SK-N-MC (cell line): ENCODE measurements at regions not wholly inside any gene's neighbourhood (a gene's known extent, or its start where the extent isn't known, plus 50 kb on each side); places are given as distances from the start of the nearest gene placed in this dataset.

Experiments used
- DNase-seq: peaks from one replicate; pipeline ENCODE4 v3.0.0-alpha.2; 2011; ENCODE audit warnings: low read depth, low spot score
- H3K27ac ChIP-seq: fragments of 200-600 bp; sonication (generic); 2 replicates; pipeline ENCODE4 v1.5.1; 2016; ENCODE audit warnings: mixed run types
- H3K36me3 ChIP-seq: fragments of 200-600 bp; sonication (generic); 2 replicates; pipeline ENCODE4 v1.6.1; 2017; ENCODE audit warnings: antibody characterized with exemption, low read length, mixed read lengths; ENCODE audit not compliant: insufficient read depth
- H3K4me3 ChIP-seq: fragments of 200-600 bp; sonication (generic); 2 replicates; pipeline ENCODE4 v1.5.1; 2016
- H3K9ac ChIP-seq: fragments of 200-600 bp; sonication (generic); 2 replicates; pipeline ENCODE4 v1.8.0; 2017; ENCODE audit warnings: mixed run types, mixed read lengths; ENCODE audit not compliant: insufficient read length
- H3K9me3 ChIP-seq: fragments of 200-600 bp; sonication (generic); 2 replicates; pipeline ENCODE4 v1.6.1; 2017; ENCODE audit warnings: low read depth, mild to moderate bottlenecking, antibody characterized with exemption, low read length, moderate library complexity, mixed read lengths
- EZH2 ChIP-seq: fragments of 200-600 bp; sonication (generic); IDR thresholded peaks from one replicate; pipeline ENCODE4 v1.6.1; 2017; ENCODE audit warnings: antibody characterized with exemption
- FOXP2 ChIP-seq: optimal IDR thresholded peaks from 2 replicates; pipeline ENCODE3; 2011; ENCODE audit warnings: mild to moderate bottlenecking, moderate library complexity; ENCODE audit not compliant: insufficient read depth; ENCODE audit errors: extremely low read length, control extremely low read depth
- POLR2AphosphoS5 ChIP-seq: IDR thresholded peaks from 2 replicates; pipeline ENCODE4 v1.6.1; 2012; ENCODE audit warnings: mild to moderate bottlenecking, low read depth, low read length, borderline replicate concordance

- no peak overlapping the region for H3K9ac ChIP-seq
- no peak for DNase-seq
- no peak overlapping the region for H3K4me3 ChIP-seq
- H3K36me3 ChIP-seq, result no peaks in the 10 kb centered on the region
- no peaks in the 10 kb centered on the region for H3K9me3 ChIP-seq
- no peak overlapping the region for H3K27ac ChIP-seq
- no peak for TF ChIP-seq FOXP2
- TF ChIP-seq POLR2AphosphoS5, result no peak
- TF ChIP-seq EZH2, result no peak
These were observed 104.9 kb upstream of the SLCO6A1 start for GRCh38 chr5:102603670-102604069.

DNA sequence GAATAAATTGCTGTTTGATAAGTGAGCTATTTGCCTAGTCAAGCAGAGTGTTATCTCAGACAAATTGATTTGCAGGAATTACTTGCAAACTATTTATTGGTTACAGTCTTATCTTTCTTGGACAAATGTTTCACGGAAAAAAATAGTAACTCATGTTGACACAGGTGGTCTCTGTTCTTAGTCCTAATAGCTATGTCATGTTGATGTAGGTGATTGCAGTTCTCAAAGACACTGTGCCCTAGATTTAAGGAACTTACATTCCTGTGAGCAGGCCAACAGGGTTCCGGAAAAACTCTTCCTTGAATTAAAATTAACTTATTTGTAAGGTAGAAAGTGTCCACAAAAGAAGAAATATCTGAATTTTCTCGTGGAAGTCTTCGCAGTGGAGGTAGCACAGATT, 109.6 kb upstream of the SLCO6A1 start:
- Histone ChIP-seq H3K9ac (no peak overlapping the region), H3K4me3 (no peak overlapping the region), H3K36me3 (no peaks in the 10 kb centered on the region), H3K9me3 (no peaks in the 10 kb centered on the region), H3K27ac (no peak overlapping the region)
- no peak for DNase-seq
- TF ChIP-seq FOXP2 (no peak), EZH2 (no peak), POLR2AphosphoS5 (no peak)

GRCh38 chr5:102611312-102611711, 112.5 kb upstream of the SLCO6A1 start:
- Histone ChIP-seq H3K27ac (no peak overlapping the region), H3K9me3 (no peaks in the 10 kb centered on the region), H3K4me3 (no peak overlapping the region), H3K36me3 (no peaks in the 10 kb centered on the region), H3K9ac (no peak overlapping the region)
- TF ChIP-seq EZH2 (no peak), FOXP2 (no peak), POLR2AphosphoS5 (no peak)
- no peak for DNase-seq

GRCh38 chr5:102613661-102614060, 114.9 kb upstream of the SLCO6A1 start:
- H3K9ac ChIP-seq, result no peak overlapping the region
- H3K4me3 ChIP-seq, result no peak overlapping the region
- H3K27ac ChIP-seq, result no peak overlapping the region
- no peak for DNase-seq
- TF ChIP-seq POLR2AphosphoS5 (no peak), EZH2 (no peak), FOXP2 (no peak)
- no peaks in the 10 kb centered on the region for H3K36me3 ChIP-seq
- H3K9me3 ChIP-seq, result no peaks in the 10 kb centered on the region

GRCh38 chr5:102617191-102618187, 118.7 kb upstream of the SLCO6A1 start:
- Histone ChIP-seq H3K9me3 (no peaks in the 10 kb centered on the region), H3K27ac (no peak overlapping the region), H3K9ac (no peak overlapping the region), H3K36me3 (no peaks in the 10 kb centered on the region), H3K4me3 (no peak overlapping the region)
- TF ChIP-seq FOXP2 (no peak), POLR2AphosphoS5 (no peak), EZH2 (no peak)
- no peak for DNase-seq

DNA sequence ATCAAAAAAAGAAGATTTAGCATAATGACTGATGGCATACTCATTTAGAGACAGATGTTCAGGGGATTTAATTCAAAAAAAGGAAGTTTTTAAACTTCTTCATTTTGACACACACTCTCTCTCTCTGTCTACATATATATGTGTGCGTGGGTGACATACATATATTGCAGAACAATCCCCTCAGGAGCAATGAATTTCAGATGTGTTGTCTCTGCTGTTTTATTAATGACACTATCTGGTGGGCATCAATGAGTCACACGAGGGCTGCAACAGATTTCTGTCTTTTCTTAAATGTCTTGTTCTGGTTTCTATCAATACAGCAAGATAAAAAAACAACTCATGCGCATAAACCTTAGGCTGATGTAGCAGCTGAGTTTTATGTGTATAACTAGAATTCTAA, 123.5 kb upstream of the SLCO6A1 start:
- Histone ChIP-seq H3K9me3 (no peaks in the 10 kb centered on the region), H3K9ac (no peak overlapping the region), H3K4me3 (no peak overlapping the region), H3K36me3 (no peaks in the 10 kb centered on the region), H3K27ac (no peak overlapping the region)
- TF ChIP-seq EZH2, result no peak
- TF ChIP-seq FOXP2, result no peak
- no peak for TF ChIP-seq POLR2AphosphoS5
- DNase-seq, result no peak

DNA sequence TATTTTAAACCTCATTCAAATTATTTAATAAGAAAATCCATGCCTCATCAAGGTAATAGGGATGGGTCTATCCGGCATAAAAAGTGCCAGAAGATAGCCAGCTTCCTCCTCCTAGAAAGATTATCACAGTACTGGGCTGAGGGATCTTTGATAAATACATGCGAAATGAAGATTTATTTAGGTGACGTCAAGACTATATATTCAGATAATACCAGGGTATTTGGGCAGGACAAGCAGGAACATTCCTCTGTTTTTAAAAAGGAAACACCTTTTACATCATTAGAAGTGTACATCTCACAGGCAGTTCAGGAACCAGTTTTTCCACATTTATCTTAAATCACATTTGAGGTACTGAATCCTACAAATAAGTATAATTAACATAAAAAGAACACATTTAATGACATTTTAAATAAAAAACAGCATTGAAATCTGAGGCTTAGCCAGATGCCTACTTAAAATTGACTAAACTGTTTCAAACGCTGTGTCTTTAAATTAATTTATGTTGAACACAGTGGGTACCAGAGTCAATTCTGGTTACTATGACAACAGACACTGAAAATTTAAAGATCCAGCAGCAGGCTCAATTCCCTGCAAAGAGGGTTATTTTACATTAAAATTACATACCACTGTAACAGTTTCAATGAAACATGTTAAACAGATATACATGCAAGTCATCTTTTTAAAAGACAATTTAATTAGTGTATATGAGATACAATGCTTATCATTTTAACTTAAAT, 124.7 kb upstream of the SLCO6A1 start:
- Histone ChIP-seq H3K36me3 (no peaks in the 10 kb centered on the region), H3K27ac (no peak overlapping the region), H3K9ac (no peak overlapping the region), H3K4me3 (no peak overlapping the region), H3K9me3 (no peaks in the 10 kb centered on the region)
- no peak for TF ChIP-seq FOXP2
- TF ChIP-seq POLR2AphosphoS5, result no peak
- TF ChIP-seq EZH2, result no peak
- DNase-seq, result no peak

DNA sequence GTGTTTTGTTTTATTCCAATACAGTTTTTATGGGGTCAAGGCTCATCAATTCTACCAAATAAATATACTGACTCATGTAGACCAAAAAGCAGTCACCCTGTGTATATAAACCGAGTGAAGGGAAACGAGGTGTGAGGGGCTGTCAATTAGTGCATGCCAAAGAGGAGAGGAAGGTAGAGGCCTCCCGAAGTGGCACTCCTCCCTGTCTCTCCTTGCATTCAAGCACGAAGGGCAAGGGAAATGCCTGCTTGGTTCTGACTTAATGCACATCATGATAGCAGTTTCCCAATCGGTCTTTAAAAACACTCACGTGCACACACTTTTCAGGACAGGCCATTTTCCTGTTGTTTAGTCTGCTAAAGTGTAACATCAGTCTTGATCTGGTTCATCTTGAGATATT, 125.6 kb upstream of the SLCO6A1 start:
- H3K4me3 ChIP-seq, result no peak overlapping the region
- H3K27ac ChIP-seq, result no peak overlapping the region
- H3K36me3 ChIP-seq, result no peaks in the 10 kb centered on the region
- no peak for DNase-seq
- no peak overlapping the region for H3K9ac ChIP-seq
- TF ChIP-seq FOXP2, result no peak
- TF ChIP-seq POLR2AphosphoS5, result no peak
- TF ChIP-seq EZH2, result no peak
- H3K9me3 ChIP-seq, result no peaks in the 10 kb centered on the region
